ENCODE measurements at regions not wholly inside any gene's neighbourhood (a gene's known extent, or its start where the extent isn't known, plus 50 kb on each side); places are given as distances from the start of the nearest gene placed in this dataset.

DNA sequence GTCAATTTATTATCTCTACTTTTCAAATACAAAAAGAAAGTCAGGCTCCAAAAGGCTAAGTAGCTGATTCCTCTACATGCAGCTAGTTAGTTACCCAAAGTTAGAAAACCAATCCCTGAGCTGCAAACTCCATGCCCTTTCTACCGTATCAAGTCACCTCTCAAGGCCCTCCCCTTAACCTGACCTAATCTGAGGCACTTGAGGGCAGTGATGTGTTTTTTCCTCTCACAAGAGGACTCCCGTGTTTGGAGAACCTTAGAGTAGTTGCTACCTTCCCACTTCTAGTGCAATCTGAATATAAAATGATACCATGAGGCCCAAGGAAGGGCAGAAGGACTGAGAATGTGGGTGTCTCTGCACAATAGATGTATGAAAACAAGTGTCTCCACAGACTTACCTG lies 907.9 kb upstream of the CELF4 start:
- Histone ChIP-seq H3K4me1 (ENCODE audit: control insufficient read depth in 4 of 4, insufficient read depth in 4 of 4, low read length in 3 of 4) (no peaks in the 10 kb centered on the region), H3K9me3 (ENCODE audit: control insufficient read depth in 4 of 4, low read length in 3 of 4) (no peaks in the 10 kb centered on the region), H3K4me3 (ENCODE audit: low read depth in 1 of 3, low read length in 3 of 3) (no peak overlapping the region), H3K27ac (ENCODE audit: low read depth in 1 of 2, low read length in 2 of 2) (no peak overlapping the region), H3K27me3 (ENCODE audit: control insufficient read depth in 4 of 4, insufficient read depth in 4 of 4, low read length in 3 of 4) (no peaks in the 10 kb centered on the region), H3K9ac (ENCODE audit: low read depth in 1 of 2, low read length in 2 of 2) (no peak overlapping the region), H3K36me3 (ENCODE audit: control insufficient read depth in 4 of 4, insufficient read depth in 3 of 4, low read depth in 1 of 4, low read length in 3 of 4) (no peaks in the 10 kb centered on the region)
- TF ChIP-seq FOXA2 (IDR thresholded peaks at IDR 0.05) (no peak), NR2F2 (IDR thresholded peaks at IDR 0.05) (no peak), GABPA (IDR thresholded peaks at IDR 0.05 in 1 of 2, conservative IDR thresholded peaks at IDR 0.05 in 1 of 2) (no peak), EGR1 (IDR thresholded peaks at IDR 0.05; ENCODE audit: low read depth in 2 of 2) (no peak), FOXA1 (IDR thresholded peaks at IDR 0.05) (no peak), CTCF (IDR thresholded peaks at IDR 0.05; ENCODE audit: low read depth, low read length, missing input control) (no peak)
- WGBS: 51% methylated on average over 2 of the region's 2 CpGs
- no peak for DNase-seq (ENCODE audit: low spot score)

DNA sequence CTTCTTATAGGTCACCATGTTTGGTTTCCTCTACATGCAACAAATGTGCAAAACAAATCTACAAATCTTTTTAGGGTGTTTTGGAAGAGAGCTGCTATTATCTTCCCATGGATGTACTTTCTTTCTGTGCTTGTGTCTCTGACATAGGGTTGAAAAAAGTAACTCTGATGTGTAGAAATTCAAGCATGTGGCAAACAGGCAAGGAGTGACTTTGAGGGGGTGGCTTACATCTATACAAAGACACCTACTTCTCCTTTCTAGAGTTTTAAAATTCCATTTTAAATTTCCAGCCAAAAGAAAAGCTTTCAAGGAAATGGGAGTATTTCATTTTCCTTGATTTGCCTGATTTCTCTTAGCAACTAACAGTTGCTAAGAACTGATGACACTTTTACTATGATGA lies 904.8 kb upstream of the CELF4 start:
- TF ChIP-seq HNF4G (IDR thresholded peaks at IDR 0.05) (no peak), RXRA (IDR thresholded peaks at IDR 0.05) (no peak), HNF4A (conservative IDR thresholded peaks at IDR 0.05) (no peak), CTCF (IDR thresholded peaks at IDR 0.05; ENCODE audit: low read depth, low read length, missing input control) (no peak), JUND (IDR thresholded peaks at IDR 0.05) (no peak), NR2F2 (IDR thresholded peaks at IDR 0.05) (no peak), SP1 (IDR thresholded peaks at IDR 0.05) (no peak), TAF1 (conservative IDR thresholded peaks at IDR 0.05) (no peak), EGR1 (IDR thresholded peaks at IDR 0.05; ENCODE audit: low read depth in 2 of 2) (no peak), FOXA2 (IDR thresholded peaks at IDR 0.05) (no peak), RAD21 (IDR thresholded peaks at IDR 0.05) (no peak), YY1 (IDR thresholded peaks at IDR 0.05) (no peak), FOXA1 (IDR thresholded peaks at IDR 0.05) (no peak), REST (IDR thresholded peaks at IDR 0.05) (no peak), GABPA (IDR thresholded peaks at IDR 0.05 in 1 of 2, conservative IDR thresholded peaks at IDR 0.05 in 1 of 2) (no peak)
- TF ChIP-seq, protein P1, sequence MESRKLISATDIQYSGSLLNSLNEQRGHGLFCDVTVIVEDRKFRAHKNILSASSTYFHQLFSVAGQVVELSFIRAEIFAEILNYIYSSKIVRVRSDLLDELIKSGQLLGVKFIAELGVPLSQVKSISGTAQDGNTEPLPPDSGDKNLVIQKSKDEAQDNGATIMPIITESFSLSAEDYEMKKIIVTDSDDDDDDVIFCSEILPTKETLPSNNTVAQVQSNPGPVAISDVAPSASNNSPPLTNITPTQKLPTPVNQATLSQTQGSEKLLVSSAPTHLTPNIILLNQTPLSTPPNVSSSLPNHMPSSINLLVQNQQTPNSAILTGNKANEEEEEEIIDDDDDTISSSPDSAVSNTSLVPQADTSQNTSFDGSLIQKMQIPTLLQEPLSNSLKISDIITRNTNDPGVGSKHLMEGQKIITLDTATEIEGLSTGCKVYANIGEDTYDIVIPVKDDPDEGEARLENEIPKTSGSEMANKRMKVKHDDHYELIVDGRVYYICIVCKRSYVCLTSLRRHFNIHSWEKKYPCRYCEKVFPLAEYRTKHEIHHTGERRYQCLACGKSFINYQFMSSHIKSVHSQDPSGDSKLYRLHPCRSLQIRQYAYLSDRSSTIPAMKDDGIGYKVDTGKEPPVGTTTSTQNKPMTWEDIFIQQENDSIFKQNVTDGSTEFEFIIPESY (IDR thresholded peaks at IDR 0.05): no peak
- TF ChIP-seq, protein P2, sequence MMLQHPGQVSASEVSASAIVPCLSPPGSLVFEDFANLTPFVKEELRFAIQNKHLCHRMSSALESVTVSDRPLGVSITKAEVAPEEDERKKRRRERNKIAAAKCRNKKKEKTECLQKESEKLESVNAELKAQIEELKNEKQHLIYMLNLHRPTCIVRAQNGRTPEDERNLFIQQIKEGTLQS (IDR thresholded peaks at IDR 0.05): no peak
- TF ChIP-seq, protein P3, sequence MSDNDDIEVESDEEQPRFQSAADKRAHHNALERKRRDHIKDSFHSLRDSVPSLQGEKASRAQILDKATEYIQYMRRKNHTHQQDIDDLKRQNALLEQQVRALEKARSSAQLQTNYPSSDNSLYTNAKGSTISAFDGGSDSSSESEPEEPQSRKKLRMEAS (IDR thresholded peaks at IDR 0.05): no peak

More for the DNA sequence above, 904.8 kb upstream of the CELF4 start:
- Histone ChIP-seq H3K27me3 (ENCODE audit: control insufficient read depth in 4 of 4, insufficient read depth in 4 of 4, low read length in 3 of 4) (no peaks in the 10 kb centered on the region), H3K36me3 (ENCODE audit: control insufficient read depth in 4 of 4, insufficient read depth in 3 of 4, low read depth in 1 of 4, low read length in 3 of 4) (no peaks in the 10 kb centered on the region), H3K4me1 (ENCODE audit: control insufficient read depth in 4 of 4, insufficient read depth in 4 of 4, low read length in 3 of 4) (no peaks in the 10 kb centered on the region), H3K9me3 (ENCODE audit: control insufficient read depth in 4 of 4, low read length in 3 of 4) (no peaks in the 10 kb centered on the region), H3K9ac (ENCODE audit: low read depth in 1 of 2, low read length in 2 of 2) (no peak overlapping the region), H3K4me3 (ENCODE audit: low read depth in 1 of 3, low read length in 3 of 3) (no peak overlapping the region), H3K27ac (ENCODE audit: low read depth in 1 of 2, low read length in 2 of 2) (no peak overlapping the region)
- no peak for DNase-seq (ENCODE audit: low spot score)

Measured in liver (tissue), 8 donors.